OCI-LY7 (cell line): ENCODE measurements at regions not wholly inside any gene's neighbourhood (a gene's known extent, or its start where the extent isn't known, plus 50 kb on each side); places are given as distances from the start of the nearest gene placed in this dataset.

Experiments
- CTCF ChIP-seq: fragments of 200-600 bp; sonication (generic); conservative IDR thresholded peaks from 2 replicates; pipeline ENCODE4 v1.5.1; 2014; ENCODE audit warnings: mild to moderate bottlenecking, antibody characterized with exemption, low read length, moderate library complexity, mixed read lengths
- EZH2phosphoT487 ChIP-seq: fragments of 200-600 bp; sonication (generic); IDR thresholded peaks from 2 replicates; pipeline ENCODE4 v1.6.1; 2018; ENCODE audit warnings: low read depth, borderline replicate concordance, mild to moderate bottlenecking, mixed run types, antibody characterized with exemption, low read length, moderate library complexity, mixed read lengths

GRCh38 chr6:145489583-145489982, 245.7 kb downstream of the EPM2A start:
- TF ChIP-seq CTCF = no peak
- no peak for TF ChIP-seq EZH2phosphoT487
